Stimulated activated naive CD4-positive, alpha-beta T cell treated with Interleukin-2 at 50 U/mL for 16 hours (primary cell): ENCODE measurements at regions not wholly inside any gene's neighbourhood (a gene's known extent, or its start where the extent isn't known, plus 50 kb on each side); places are given as distances from the start of the nearest gene placed in this dataset.
A peak's percentile ranks its signal among the peaks of the same experiment; 100 is the strongest.

Experiments used
- DNase-seq: peaks from one replicate; lab custom pipeline; 2025; lab: John Stamatoyannopoulos, UW

GRCh38 chr5:88144219-88145001, 124.2 kb downstream of the TMEM161B start:
- no peak for DNase-seq

- no peak for DNase-seq
These were observed 124.9 kb downstream of the TMEM161B start for GRCh38 chr5:88143693-88144218.

GRCh38 chr5:88142886-88143692, 125.6 kb downstream of the TMEM161B start:
- no peak for DNase-seq

- DNase-seq: no peak
These were observed 126.1 kb downstream of the TMEM161B start for GRCh38 chr5:88142636-88142885.

- DNase-seq: peak; percentile 77
These were observed 127.5 kb downstream of the TMEM161B start for GRCh38 chr5:88140856-88141752.

- DNase-seq: no peak
These were observed 128.2 kb downstream of the TMEM161B start for GRCh38 chr5:88140396-88140855.

- DNase-seq: no peak
These were observed 138.3 kb downstream of the TMEM161B start for GRCh38 chr5:88130211-88130815.

GRCh38 chr5:88128813-88129212, 139.8 kb downstream of the TMEM161B start:
- DNase-seq: no peak

- DNase-seq: no peak
These were observed 149.0 kb downstream of the TMEM161B start for GRCh38 chr5:88119535-88120125.

- DNase-seq: no peak
These were observed 150.5 kb downstream of the TMEM161B start for GRCh38 chr5:88118179-88118578.

- DNase-seq: no peak
These were observed 151.1 kb downstream of the TMEM161B start for GRCh38 chr5:88117546-88117945.

- no peak for DNase-seq
These were observed 152.2 kb downstream of the TMEM161B start for GRCh38 chr5:88116396-88116795.

GRCh38 chr5:88115211-88115610, 153.4 kb downstream of the TMEM161B start:
- DNase-seq: no peak

GRCh38 chr5:88113429-88113828, 155.2 kb downstream of the TMEM161B start:
- no peak for DNase-seq

- DNase-seq: no peak
These were observed 158.8 kb downstream of the TMEM161B start for GRCh38 chr5:88109818-88110217.

- DNase-seq: no peak
These were observed 160.0 kb downstream of the TMEM161B start for GRCh38 chr5:88108490-88109279.

- no peak for DNase-seq
These were observed 173.6 kb downstream of the TMEM161B start for GRCh38 chr5:88094906-88095496.

GRCh38 chr5:88094403-88094802, 174.2 kb downstream of the TMEM161B start:
- DNase-seq: no peak

- DNase-seq: no peak
These were observed 174.9 kb downstream of the TMEM161B start for GRCh38 chr5:88093765-88094164.

- DNase-seq: no peak
These were observed 175.6 kb downstream of the TMEM161B start for GRCh38 chr5:88092958-88093605.
